ENCODE measurements at regions not wholly inside any gene's neighbourhood (a gene's known extent, or its start where the extent isn't known, plus 50 kb on each side); places are given as distances from the start of the nearest gene placed in this dataset.

- Histone ChIP-seq H3K27me3 (peaks cover 0 to 14% (median 0%) of the 10 kb centered on the region in 4 donors), H3K4me3 (no peak overlapping the region), H3K9me3 (no peaks in the 10 kb centered on the region), H3K36me3 (no peaks in the 10 kb centered on the region), H3K4me1 (no peaks in the 10 kb centered on the region), H3K27ac (replicated peaks in 1 of 4) (no peak overlapping the region)
- 91% methylated on average over 6 of the region's 8 CpGs for WGBS
- peak; percentile 90 for DNase-seq (ENCODE audit: extremely low spot score)
- intact Hi-C loops (cut with DNase I) = no loop called here
- TF ChIP-seq EP300 (IDR thresholded peaks at IDR 0.05) (no peak), CTCF (IDR thresholded peaks at IDR 0.05) (no peak), POLR2A (IDR thresholded peaks at IDR 0.05; ENCODE audit: low read depth) (no peak), POLR2AphosphoS5 (IDR thresholded peaks at IDR 0.05) (no peak)
Observed at GRCh38 chr1:30041741-30042437, 681.5 kb downstream of the MATN1 start.

GRCh38 chr1:30040081-30041019 lies 683.0 kb downstream of the MATN1 start:
- Histone ChIP-seq H3K9me3 (no peaks in the 10 kb centered on the region), H3K4me1 (no peaks in the 10 kb centered on the region), H3K4me3 (no peak overlapping the region), H3K27me3 (peaks cover 0 to 8% (median 0%) of the 10 kb centered on the region in 4 donors), H3K36me3 (no peaks in the 10 kb centered on the region), H3K27ac (replicated peaks in 1 of 4) (no peak overlapping the region)
- peak; percentile 75 for DNase-seq (ENCODE audit: extremely low spot score)
- no peak for TF ChIP-seq CTCF (IDR thresholded peaks at IDR 0.05)
- TF ChIP-seq POLR2AphosphoS5 (IDR thresholded peaks at IDR 0.05) = no peak
- no peak for TF ChIP-seq POLR2A (IDR thresholded peaks at IDR 0.05; ENCODE audit: low read depth)
- TF ChIP-seq EP300 (IDR thresholded peaks at IDR 0.05) = no peak
- intact Hi-C loops (cut with DNase I) = no loop called here
- 89% methylated on average over 7 of the region's 8 CpGs for WGBS

GRCh38 chr1:30039354-30040080 lies 683.9 kb downstream of the MATN1 start:
- TF ChIP-seq CTCF (IDR thresholded peaks at IDR 0.05) (no peak), POLR2AphosphoS5 (IDR thresholded peaks at IDR 0.05) (no peak), EP300 (IDR thresholded peaks at IDR 0.05) (no peak), POLR2A (IDR thresholded peaks at IDR 0.05; ENCODE audit: low read depth) (no peak)
- peaks cover 0 to 16% (median 1%) of the 10 kb centered on the region in 4 donors for H3K27me3 ChIP-seq
- no peak overlapping the region for H3K27ac ChIP-seq (replicated peaks in 1 of 4)
- H3K4me1 ChIP-seq = peaks cover 0 to 3% (median 0%) of the 10 kb centered on the region in 4 donors
- H3K9me3 ChIP-seq = no peaks in the 10 kb centered on the region
- DNase-seq (ENCODE audit: extremely low spot score) = peak; percentile 55
- no peak overlapping the region for H3K4me3 ChIP-seq
- intact Hi-C loops (cut with DNase I) = no loop called here
- H3K36me3 ChIP-seq = no peaks in the 10 kb centered on the region
- 80% methylated on average over 9 of the region's 10 CpGs for WGBS

- no peak overlapping the region for H3K4me3 ChIP-seq
- H3K27ac ChIP-seq (replicated peaks in 1 of 4) = no peak overlapping the region
- no peaks in the 10 kb centered on the region for H3K36me3 ChIP-seq
- peaks cover 0 to 3% (median 0%) of the 10 kb centered on the region in 4 donors for H3K4me1 ChIP-seq
- H3K27me3 ChIP-seq = peaks cover 0 to 27% (median 3%) of the 10 kb centered on the region in 4 donors
- WGBS = 80% methylated on average over 8 of the region's 9 CpGs
- DNase-seq (ENCODE audit: extremely low spot score) = peak; percentile 89
- no peaks in the 10 kb centered on the region for H3K9me3 ChIP-seq
- intact Hi-C loops (cut with DNase I) = no loop called here
- TF ChIP-seq CTCF (IDR thresholded peaks at IDR 0.05) = no peak
- TF ChIP-seq POLR2AphosphoS5 (IDR thresholded peaks at IDR 0.05) = no peak
- no peak for TF ChIP-seq EP300 (IDR thresholded peaks at IDR 0.05)
- no peak for TF ChIP-seq POLR2A (IDR thresholded peaks at IDR 0.05; ENCODE audit: low read depth)
Observed at GRCh38 chr1:30038134-30039025, 685.0 kb downstream of the MATN1 start.

All from esophagus muscularis mucosa (tissue), 4 donors.